ENCODE measurements at regions not wholly inside any gene's neighbourhood (a gene's known extent, or its start where the extent isn't known, plus 50 kb on each side); places are given as distances from the start of the nearest gene placed in this dataset.

DNA sequence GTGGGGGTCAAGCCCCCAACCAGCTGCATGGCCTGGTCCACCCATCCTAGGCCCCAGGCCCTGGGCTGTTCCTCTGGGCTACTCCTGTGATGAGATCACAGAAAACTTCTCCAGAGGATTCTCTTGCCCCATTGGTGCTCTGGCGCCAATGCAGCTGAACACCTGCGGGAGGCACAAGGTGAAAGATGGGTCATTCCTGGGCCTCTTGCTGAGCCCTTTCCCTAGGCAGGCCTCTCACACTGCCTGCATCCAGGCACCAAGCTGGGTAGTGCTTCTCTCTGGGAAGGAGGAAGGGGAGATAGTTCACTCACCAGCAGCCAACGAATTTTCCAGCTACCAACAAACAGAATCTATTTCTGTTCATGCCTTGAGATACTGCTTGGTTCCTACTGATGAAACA, 142.1 kb downstream of the PXDC1 start:
- DNase-seq (ENCODE audit: low read depth, low spot score) (no peak), ATAC-seq (no peak), FAIRE-seq (no peak)
- H2AFZ ChIP-seq (ENCODE audit: control insufficient read depth, low read depth, low read length): no peak overlapping the region
- intact Hi-C loops (cut with micrococcal nuclease; ENCODE audit: unreplicated experiment): no loop called here
- H3K79me2 ChIP-seq (ENCODE audit: control insufficient read depth, insufficient read depth, low read length): no peaks in the 10 kb centered on the region
- no peaks in the 10 kb centered on the region; a peak in 2 of 4 replicates for H3K27me3 ChIP-seq (replicated peaks in 1 of 2; ENCODE audit: control insufficient read depth in 2 of 2, insufficient read depth in 2 of 2, low read length in 1 of 2)
- H3K4me3 ChIP-seq: no peak overlapping the region
- H3K27ac ChIP-seq (ENCODE audit: control insufficient read depth, insufficient read depth): no peak overlapping the region
- TF ChIP-seq TCF12 (IDR thresholded peaks at IDR 0.05; ENCODE audit: low read depth, low read length) (no peak), SMAD1 (IDR thresholded peaks at IDR 0.05; ENCODE audit: low read depth, partially characterized antibody) (no peak), ZNF622 (IDR thresholded peaks at IDR 0.05) (no peak)
- in situ Hi-C loops (cut with MboI): no loop called here
- CTCF ChIA-PET: interaction anchor here (1.0 kb wide), 1 partner anchor 187 kb away, joined by 3 read pairs; no protein-coding TSS in a partner anchor
- H4K20me1 ChIP-seq (ENCODE audit: control insufficient read depth, insufficient read depth): no peaks in the 10 kb centered on the region
- SMC1A ChIA-PET (ENCODE audit: uncharacterized antibody, unreplicated experiment): interaction anchor here (1.1 kb wide), 1 partner anchor 20 kb away, joined by 3 read pairs; no protein-coding TSS in a partner anchor
- no TSS peak for BruUV-seq (replicated peaks)
- 71% methylated on average over 3 of the region's 3 CpGs for WGBS (ENCODE audit: insufficient coverage, insufficient replicate concordance, low lambda C conversion rate, missing lambda C conversion rate)
- POLR2A ChIA-PET: no interaction called here
- no peaks in the 10 kb centered on the region for H3K9me3 ChIP-seq (replicated peaks; ENCODE audit: control insufficient read depth, insufficient read depth, low read length)
- no peak overlapping the region for H3K9ac ChIP-seq (ENCODE audit: control insufficient read depth, insufficient read depth, low read length)
- RAD21 ChIA-PET (ENCODE audit: unreplicated experiment): interaction anchor here (0.6 kb wide), 1 partner anchor 566 kb away, joined by 3 read pairs; no protein-coding TSS in a partner anchor
- H3K4me1 ChIP-seq (ENCODE audit: control insufficient read depth, insufficient read depth, low read length): no peaks in the 10 kb centered on the region
- H3K36me3 ChIP-seq (ENCODE audit: control insufficient read depth in 2 of 2, insufficient read depth in 2 of 2, low read length in 1 of 2): no peaks in the 10 kb centered on the region
- no peak overlapping the region for H3K4me2 ChIP-seq (ENCODE audit: control insufficient read depth, insufficient read depth)

DNA sequence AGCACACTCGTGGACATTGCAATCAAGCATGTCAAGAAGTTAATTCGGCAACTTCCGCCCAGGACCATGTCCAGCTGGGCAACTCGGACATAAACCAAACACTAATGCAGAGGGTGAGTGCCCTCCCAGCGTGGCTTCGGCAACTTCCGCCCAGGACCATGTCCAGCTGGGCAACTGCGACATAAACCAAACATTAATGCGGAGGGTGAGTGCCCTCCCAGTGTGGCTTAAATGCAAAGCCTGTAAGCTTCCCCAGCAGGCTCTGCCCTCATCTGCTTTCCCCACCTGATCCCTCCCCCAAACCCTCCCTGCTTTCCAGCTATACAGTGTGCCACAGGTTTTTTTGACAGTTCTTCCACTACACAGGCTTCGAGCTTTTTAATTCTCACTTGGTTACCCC, 143.4 kb downstream of the PXDC1 start:
- RAD21 ChIA-PET (ENCODE audit: unreplicated experiment): no interaction called here
- DNase-seq (ENCODE audit: low read depth, low spot score) (no peak), ATAC-seq (no peak), FAIRE-seq (no peak)
- no peaks in the 10 kb centered on the region; the same call in 2 of the 3 replicates for H3K9me3 ChIP-seq (replicated peaks; ENCODE audit: control insufficient read depth, insufficient read depth, low read length)
- WGBS (ENCODE audit: insufficient coverage, insufficient replicate concordance, low lambda C conversion rate, missing lambda C conversion rate): 48% methylated on average over 10 of the region's 10 CpGs
- SMC1A ChIA-PET (ENCODE audit: uncharacterized antibody, unreplicated experiment): no interaction called here
- H3K27me3 ChIP-seq (replicated peaks in 1 of 2; ENCODE audit: control insufficient read depth in 2 of 2, insufficient read depth in 2 of 2, low read length in 1 of 2): no peaks in the 10 kb centered on the region; a peak in 2 of 4 replicates
- CTCF ChIA-PET: no interaction called here
- no peak overlapping the region for H3K9ac ChIP-seq (ENCODE audit: control insufficient read depth, insufficient read depth, low read length)
- H3K4me1 ChIP-seq (ENCODE audit: control insufficient read depth, insufficient read depth, low read length): no peaks in the 10 kb centered on the region
- POLR2A ChIA-PET: no interaction called here
- H4K20me1 ChIP-seq (ENCODE audit: control insufficient read depth, insufficient read depth): no peaks in the 10 kb centered on the region
- in situ Hi-C loops (cut with MboI) (no loop called here), intact Hi-C loops (cut with micrococcal nuclease; ENCODE audit: unreplicated experiment) (no loop called here)
- no TSS peak for BruUV-seq (replicated peaks)
- no peak overlapping the region for H2AFZ ChIP-seq (ENCODE audit: control insufficient read depth, low read depth, low read length)
- no peak overlapping the region for H3K27ac ChIP-seq (ENCODE audit: control insufficient read depth, insufficient read depth)
- no peaks in the 10 kb centered on the region for H3K36me3 ChIP-seq (ENCODE audit: control insufficient read depth in 2 of 2, insufficient read depth in 2 of 2, low read length in 1 of 2)
- H3K4me2 ChIP-seq (ENCODE audit: control insufficient read depth, insufficient read depth): no peak overlapping the region
- no peak overlapping the region for H3K4me3 ChIP-seq
- H3K79me2 ChIP-seq (ENCODE audit: control insufficient read depth, insufficient read depth, low read length): no peaks in the 10 kb centered on the region
- TF ChIP-seq SMAD1 (IDR thresholded peaks at IDR 0.05; ENCODE audit: low read depth, partially characterized antibody) (no peak), FOS (IDR thresholded peaks at IDR 0.05; ENCODE audit: borderline replicate concordance, extremely low read depth, insufficient read length) (no peak), KAT2A (conservative IDR thresholded peaks at IDR 0.05; ENCODE audit: control insufficient read depth, low read depth, low read length) (no peak), SMAD5 (IDR thresholded peaks at IDR 0.05; ENCODE audit: low read depth) (no peak), POLR2AphosphoS2 (IDR thresholded peaks at IDR 0.05; ENCODE audit: low read depth, low read length) (no peak), CBX5 (IDR thresholded peaks at IDR 0.05; ENCODE audit: low read depth) (no peak), HDAC2 (IDR thresholded peaks at IDR 0.05) (no peak), NFYA (IDR thresholded peaks at IDR 0.05; ENCODE audit: borderline replicate concordance, low read depth, low read length) (no peak), ZNF622 (IDR thresholded peaks at IDR 0.05) (no peak), TAF1 (IDR thresholded peaks at IDR 0.05; ENCODE audit: borderline replicate concordance, low read depth, low read length) (no peak), IRF4 (IDR thresholded peaks at IDR 0.05; ENCODE audit: low read depth, low read length) (no peak), SMC3 (IDR thresholded peaks at IDR 0.05; ENCODE audit: borderline replicate concordance, low read length) (no peak), RFX5 (IDR thresholded peaks at IDR 0.05; ENCODE audit: low read depth, low read length) (no peak), JUND (IDR thresholded peaks at IDR 0.05; ENCODE audit: low read depth, low read length) (no peak), PAX8 (IDR thresholded peaks at IDR 0.05) (no peak), CREB1 (IDR thresholded peaks at IDR 0.05; ENCODE audit: low read depth) (no peak)
- TF ChIP-seq, protein P1, sequence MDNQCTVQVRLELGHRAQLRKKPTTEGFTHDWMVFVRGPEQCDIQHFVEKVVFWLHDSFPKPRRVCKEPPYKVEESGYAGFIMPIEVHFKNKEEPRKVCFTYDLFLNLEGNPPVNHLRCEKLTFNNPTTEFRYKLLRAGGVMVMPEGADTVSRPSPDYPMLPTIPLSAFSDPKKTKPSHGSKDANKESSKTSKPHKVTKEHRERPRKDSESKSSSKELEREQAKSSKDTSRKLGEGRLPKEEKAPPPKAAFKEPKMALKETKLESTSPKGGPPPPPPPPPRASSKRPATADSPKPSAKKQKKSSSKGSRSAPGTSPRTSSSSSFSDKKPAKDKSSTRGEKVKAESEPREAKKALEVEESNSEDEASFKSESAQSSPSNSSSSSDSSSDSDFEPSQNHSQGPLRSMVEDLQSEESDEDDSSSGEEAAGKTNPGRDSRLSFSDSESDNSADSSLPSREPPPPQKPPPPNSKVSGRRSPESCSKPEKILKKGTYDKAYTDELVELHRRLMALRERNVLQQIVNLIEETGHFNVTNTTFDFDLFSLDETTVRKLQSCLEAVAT (IDR thresholded peaks at IDR 0.05): no peak
- TF ChIP-seq, protein P2, sequence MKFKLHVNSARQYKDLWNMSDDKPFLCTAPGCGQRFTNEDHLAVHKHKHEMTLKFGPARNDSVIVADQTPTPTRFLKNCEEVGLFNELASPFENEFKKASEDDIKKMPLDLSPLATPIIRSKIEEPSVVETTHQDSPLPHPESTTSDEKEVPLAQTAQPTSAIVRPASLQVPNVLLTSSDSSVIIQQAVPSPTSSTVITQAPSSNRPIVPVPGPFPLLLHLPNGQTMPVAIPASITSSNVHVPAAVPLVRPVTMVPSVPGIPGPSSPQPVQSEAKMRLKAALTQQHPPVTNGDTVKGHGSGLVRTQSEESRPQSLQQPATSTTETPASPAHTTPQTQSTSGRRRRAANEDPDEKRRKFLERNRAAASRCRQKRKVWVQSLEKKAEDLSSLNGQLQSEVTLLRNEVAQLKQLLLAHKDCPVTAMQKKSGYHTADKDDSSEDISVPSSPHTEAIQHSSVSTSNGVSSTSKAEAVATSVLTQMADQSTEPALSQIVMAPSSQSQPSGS (IDR thresholded peaks at IDR 0.05; ENCODE audit: low read length): no peak

All from GM12878 (cell line).